ENCODE measurements at regions not wholly inside any gene's neighbourhood (a gene's known extent, or its start where the extent isn't known, plus 50 kb on each side); places are given as distances from the start of the nearest gene placed in this dataset.

DNA sequence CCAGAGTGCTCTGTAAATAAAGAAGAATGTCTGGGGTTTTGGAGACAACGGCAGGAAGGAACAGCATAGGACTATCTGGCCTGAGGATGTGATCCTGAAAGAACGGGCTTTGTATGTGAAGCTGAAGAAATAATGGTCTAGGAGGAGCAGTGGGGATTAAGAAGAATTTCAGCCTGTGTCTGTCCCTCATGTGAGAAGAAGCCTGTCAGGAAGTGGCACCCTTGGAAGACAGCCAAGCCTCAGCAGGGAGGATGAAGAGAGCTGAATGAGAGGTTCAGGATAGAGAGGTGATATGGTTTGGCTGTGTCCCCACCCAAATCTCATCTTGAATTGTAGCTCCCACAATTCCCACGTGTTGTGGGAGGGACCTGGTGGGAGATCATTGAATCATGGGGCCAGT is 56.9 kb upstream of the TCL1A start:
- TF ChIP-seq CTCF (IDR thresholded peaks at IDR 0.05) (no peak), POLR2A (IDR thresholded peaks at IDR 0.05) (no peak)
